SK-N-MC (cell line): ENCODE measurements at regions not wholly inside any gene's neighbourhood (a gene's known extent, or its start where the extent isn't known, plus 50 kb on each side); places are given as distances from the start of the nearest gene placed in this dataset.

Source experiments
- EZH2 ChIP-seq: fragments of 200-600 bp; sonication (generic); IDR thresholded peaks from one replicate; pipeline ENCODE4 v1.6.1; 2017; ENCODE audit warnings: antibody characterized with exemption
- POLR2AphosphoS5 ChIP-seq: IDR thresholded peaks from 2 replicates; pipeline ENCODE4 v1.6.1; 2012; ENCODE audit warnings: mild to moderate bottlenecking, low read depth, low read length, borderline replicate concordance

DNA sequence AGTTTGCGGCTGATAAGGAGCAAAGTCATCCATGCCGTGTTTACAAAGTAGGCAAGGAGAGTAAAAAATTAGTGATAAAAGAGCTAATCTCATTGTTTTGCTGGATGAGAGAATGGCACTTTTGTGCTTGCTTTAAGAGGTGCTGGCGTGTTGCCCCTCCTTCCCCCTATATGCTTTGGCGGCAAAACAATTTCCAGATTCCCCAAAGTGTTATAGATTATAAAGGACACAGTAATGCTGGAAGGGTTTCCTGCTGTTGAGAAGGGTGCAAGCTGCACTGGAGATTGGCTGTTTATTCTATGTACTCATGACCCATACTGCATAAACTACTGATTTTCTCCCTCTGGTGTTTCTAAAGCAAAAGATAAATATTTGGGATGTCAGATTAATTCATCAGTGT lies 338.9 kb upstream of the MAP3K7 start:
- no peak for TF ChIP-seq POLR2AphosphoS5
- no peak for TF ChIP-seq EZH2
